HEK293 (cell line): ENCODE measurements at regions not wholly inside any gene's neighbourhood (a gene's known extent, or its start where the extent isn't known, plus 50 kb on each side); places are given as distances from the start of the nearest gene placed in this dataset.

Experiments used
- KLF7 ChIP-seq: fragments of 450-650 bp; formaldehyde crosslinking; IDR thresholded peaks from 2 replicates; pipeline ENCODE4 v1.5.1; 2016; ENCODE audit warnings: missing biosample characterization, missing genetic modification characterization, borderline replicate concordance
- ZNF214 ChIP-seq: fragments of 450-650 bp; formaldehyde crosslinking; IDR thresholded peaks from 2 replicates; pipeline ENCODE4 v1.5.1; 2017; ENCODE audit warnings: missing biosample characterization, mild to moderate bottlenecking, missing genetic modification characterization, borderline replicate concordance
- ZNF639 ChIP-seq: fragments of 450-650 bp; formaldehyde crosslinking; IDR thresholded peaks from 2 replicates; pipeline ENCODE4 v1.5.1; 2016; ENCODE audit warnings: missing biosample characterization, missing genetic modification characterization
- TF ChIP-seq, protein P1 (sequence below): fragments of 450-650 bp; formaldehyde crosslinking; IDR thresholded peaks from 2 replicates; pipeline ENCODE4 v1.5.1; 2016; ENCODE audit warnings: missing biosample characterization, missing genetic modification characterization
- TF ChIP-seq, protein P2 (sequence below): fragments of 450-650 bp; formaldehyde crosslinking; IDR thresholded peaks from 2 replicates; pipeline ENCODE4 v1.5.1; 2016; ENCODE audit warnings: missing biosample characterization, missing genetic modification characterization

DNA sequence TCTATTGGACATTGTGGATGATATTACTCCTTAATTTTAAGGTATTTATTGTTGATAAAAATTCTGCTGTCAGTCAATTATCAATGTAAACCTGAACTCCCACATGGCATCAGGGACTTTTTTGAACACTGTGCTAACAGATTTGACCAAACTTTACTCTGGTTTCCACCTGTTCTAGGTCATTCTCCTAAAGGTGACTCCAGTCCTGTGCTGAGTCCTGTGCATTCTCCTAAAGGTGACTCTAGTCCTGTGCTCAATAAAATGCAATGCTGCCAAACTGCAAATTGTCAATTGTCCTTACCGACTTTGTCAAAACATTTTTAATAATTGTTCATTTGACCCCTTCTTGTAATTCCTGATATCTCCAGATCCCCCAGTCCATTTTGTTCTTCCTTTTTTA, 408.4 kb upstream of the EPHA7 start:
- TF ChIP-seq, protein P1, sequence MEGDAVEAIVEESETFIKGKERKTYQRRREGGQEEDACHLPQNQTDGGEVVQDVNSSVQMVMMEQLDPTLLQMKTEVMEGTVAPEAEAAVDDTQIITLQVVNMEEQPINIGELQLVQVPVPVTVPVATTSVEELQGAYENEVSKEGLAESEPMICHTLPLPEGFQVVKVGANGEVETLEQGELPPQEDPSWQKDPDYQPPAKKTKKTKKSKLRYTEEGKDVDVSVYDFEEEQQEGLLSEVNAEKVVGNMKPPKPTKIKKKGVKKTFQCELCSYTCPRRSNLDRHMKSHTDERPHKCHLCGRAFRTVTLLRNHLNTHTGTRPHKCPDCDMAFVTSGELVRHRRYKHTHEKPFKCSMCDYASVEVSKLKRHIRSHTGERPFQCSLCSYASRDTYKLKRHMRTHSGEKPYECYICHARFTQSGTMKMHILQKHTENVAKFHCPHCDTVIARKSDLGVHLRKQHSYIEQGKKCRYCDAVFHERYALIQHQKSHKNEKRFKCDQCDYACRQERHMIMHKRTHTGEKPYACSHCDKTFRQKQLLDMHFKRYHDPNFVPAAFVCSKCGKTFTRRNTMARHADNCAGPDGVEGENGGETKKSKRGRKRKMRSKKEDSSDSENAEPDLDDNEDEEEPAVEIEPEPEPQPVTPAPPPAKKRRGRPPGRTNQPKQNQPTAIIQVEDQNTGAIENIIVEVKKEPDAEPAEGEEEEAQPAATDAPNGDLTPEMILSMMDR = no peak
- TF ChIP-seq ZNF214 (tag by site-specific recombination) (no peak), KLF7 (tag by site-specific recombination) (no peak), ZNF639 (tag by site-specific recombination) (no peak)
- TF ChIP-seq, protein P2, sequence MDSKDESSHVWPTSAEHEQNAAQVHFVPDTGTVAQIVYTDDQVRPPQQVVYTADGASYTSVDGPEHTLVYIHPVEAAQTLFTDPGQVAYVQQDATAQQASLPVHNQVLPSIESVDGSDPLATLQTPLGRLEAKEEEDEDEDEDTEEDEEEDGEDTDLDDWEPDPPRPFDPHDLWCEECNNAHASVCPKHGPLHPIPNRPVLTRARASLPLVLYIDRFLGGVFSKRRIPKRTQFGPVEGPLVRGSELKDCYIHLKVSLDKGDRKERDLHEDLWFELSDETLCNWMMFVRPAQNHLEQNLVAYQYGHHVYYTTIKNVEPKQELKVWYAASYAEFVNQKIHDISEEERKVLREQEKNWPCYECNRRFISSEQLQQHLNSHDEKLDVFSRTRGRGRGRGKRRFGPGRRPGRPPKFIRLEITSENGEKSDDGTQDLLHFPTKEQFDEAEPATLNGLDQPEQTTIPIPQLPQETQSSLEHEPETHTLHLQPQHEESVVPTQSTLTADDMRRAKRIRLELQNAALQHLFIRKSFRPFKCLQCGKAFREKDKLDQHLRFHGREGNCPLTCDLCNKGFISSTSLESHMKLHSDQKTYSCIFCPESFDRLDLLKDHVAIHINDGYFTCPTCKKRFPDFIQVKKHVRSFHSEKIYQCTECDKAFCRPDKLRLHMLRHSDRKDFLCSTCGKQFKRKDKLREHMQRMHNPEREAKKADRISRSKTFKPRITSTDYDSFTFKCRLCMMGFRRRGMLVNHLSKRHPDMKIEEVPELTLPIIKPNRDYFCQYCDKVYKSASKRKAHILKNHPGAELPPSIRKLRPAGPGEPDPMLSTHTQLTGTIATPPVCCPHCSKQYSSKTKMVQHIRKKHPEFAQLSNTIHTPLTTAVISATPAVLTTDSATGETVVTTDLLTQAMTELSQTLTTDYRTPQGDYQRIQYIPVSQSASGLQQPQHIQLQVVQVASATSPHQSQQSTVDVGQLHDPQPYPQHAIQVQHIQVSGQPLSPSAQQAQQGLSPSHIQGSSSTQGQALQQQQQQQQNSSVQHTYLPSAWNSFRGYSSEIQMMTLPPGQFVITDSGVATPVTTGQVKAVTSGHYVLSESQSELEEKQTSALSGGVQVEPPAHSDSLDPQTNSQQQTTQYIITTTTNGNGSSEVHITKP = no peak
